ENCODE measurements at regions not wholly inside any gene's neighbourhood (a gene's known extent, or its start where the extent isn't known, plus 50 kb on each side); places are given as distances from the start of the nearest gene placed in this dataset.
"Not testable (repeated sequence)": the region's sequence is repeated elsewhere in the genome, so short reads cannot be mapped to it uniquely, and the experiment has no call there.

- FAIRE-seq = not testable (repeated sequence)
These were observed 258.8 kb upstream of the PRKX start for GRCh38 chrX:3972104-3972858.

GRCh38 chrX:3968749-3969148 lies 255.3 kb upstream of the PRKX start:
- FAIRE-seq = no peak

- no peak for FAIRE-seq
These were observed 250.5 kb upstream of the PRKX start for GRCh38 chrX:3963980-3964379.

GRCh38 chrX:3962511-3963311 lies 249.3 kb upstream of the PRKX start:
- peak; percentile 59 for FAIRE-seq

- FAIRE-seq = no peak
These were observed 247.5 kb upstream of the PRKX start for GRCh38 chrX:3960952-3961351.

GRCh38 chrX:3951859-3952258 lies 238.4 kb upstream of the PRKX start:
- FAIRE-seq = no peak

- FAIRE-seq = no peak
These were observed 236.9 kb upstream of the PRKX start for GRCh38 chrX:3950373-3950772.

GRCh38 chrX:3943965-3944364 lies 230.5 kb upstream of the PRKX start:
- no peak for FAIRE-seq

GRCh38 chrX:3940000-3940610 lies 226.7 kb upstream of the PRKX start:
- peak; percentile 3 for FAIRE-seq

- no peak for FAIRE-seq
These were observed 225.1 kb upstream of the PRKX start for GRCh38 chrX:3938587-3938986.

GRCh38 chrX:3935196-3935595 lies 221.7 kb upstream of the PRKX start:
- not testable (repeated sequence) for FAIRE-seq

GRCh38 chrX:3920424-3921017 lies 207.1 kb upstream of the PRKX start:
- FAIRE-seq = not testable (repeated sequence)

- not testable (repeated sequence) for FAIRE-seq
These were observed 206.4 kb upstream of the PRKX start for GRCh38 chrX:3919668-3920423.

- FAIRE-seq = not testable (repeated sequence)
These were observed 201.4 kb upstream of the PRKX start for GRCh38 chrX:3914813-3915212.

- FAIRE-seq = not testable (repeated sequence)
These were observed 200.6 kb upstream of the PRKX start for GRCh38 chrX:3914059-3914458.

GRCh38 chrX:3911012-3911411 lies 197.6 kb upstream of the PRKX start:
- FAIRE-seq = not testable (repeated sequence)

- not testable (repeated sequence) for FAIRE-seq
These were observed 197.2 kb upstream of the PRKX start for GRCh38 chrX:3910611-3911010.

- FAIRE-seq = not testable (repeated sequence)
These were observed 192.2 kb upstream of the PRKX start for GRCh38 chrX:3905522-3906258.

- not testable (repeated sequence) for FAIRE-seq
These were observed 188.8 kb upstream of the PRKX start for GRCh38 chrX:3902222-3902621.

GRCh38 chrX:3896755-3897154 lies 183.3 kb upstream of the PRKX start:
- not testable (repeated sequence) for FAIRE-seq

- not testable (repeated sequence) for FAIRE-seq
These were observed 169.1 kb upstream of the PRKX start for GRCh38 chrX:3882553-3882920.
